ENCODE measurements at regions not wholly inside any gene's neighbourhood (a gene's known extent, or its start where the extent isn't known, plus 50 kb on each side); places are given as distances from the start of the nearest gene placed in this dataset.

GRCh38 chr20:4070323-4071177, 55.2 kb upstream of the RNF24 start:
- intact Hi-C loops (cut with micrococcal nuclease), result no loop called here

DNA sequence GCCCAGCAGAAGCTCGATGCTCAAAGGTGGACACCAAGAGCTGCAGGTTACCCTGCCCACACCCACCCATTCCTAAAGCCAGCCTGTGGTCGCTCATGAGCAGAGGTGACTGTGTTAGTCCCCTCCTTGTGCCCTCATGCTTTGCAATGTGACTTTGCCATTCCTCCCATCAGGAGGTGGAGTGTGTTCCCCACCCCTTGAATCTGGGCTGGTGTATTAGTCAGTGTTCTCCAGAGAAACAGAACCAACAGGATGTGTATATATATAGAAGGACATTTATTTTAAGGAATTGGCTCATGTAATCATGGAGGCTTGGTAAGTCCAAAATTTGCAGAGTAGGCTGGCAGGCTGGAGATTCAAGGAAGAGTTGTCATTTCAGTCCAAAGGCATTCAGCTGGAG, 54.4 kb upstream of the RNF24 start:
- intact Hi-C loops (cut with micrococcal nuclease), result no loop called here

GRCh38 chr20:4068708-4069107, 53.4 kb upstream of the RNF24 start:
- intact Hi-C loops (cut with micrococcal nuclease), result no loop called here

GRCh38 chr20:4067600-4068261, 52.4 kb upstream of the RNF24 start:
- intact Hi-C loops (cut with micrococcal nuclease), result no loop called here

- intact Hi-C loops (cut with micrococcal nuclease), result no loop called here
These were observed 51.2 kb upstream of the RNF24 start for GRCh38 chr20:4066551-4066950.

DNA sequence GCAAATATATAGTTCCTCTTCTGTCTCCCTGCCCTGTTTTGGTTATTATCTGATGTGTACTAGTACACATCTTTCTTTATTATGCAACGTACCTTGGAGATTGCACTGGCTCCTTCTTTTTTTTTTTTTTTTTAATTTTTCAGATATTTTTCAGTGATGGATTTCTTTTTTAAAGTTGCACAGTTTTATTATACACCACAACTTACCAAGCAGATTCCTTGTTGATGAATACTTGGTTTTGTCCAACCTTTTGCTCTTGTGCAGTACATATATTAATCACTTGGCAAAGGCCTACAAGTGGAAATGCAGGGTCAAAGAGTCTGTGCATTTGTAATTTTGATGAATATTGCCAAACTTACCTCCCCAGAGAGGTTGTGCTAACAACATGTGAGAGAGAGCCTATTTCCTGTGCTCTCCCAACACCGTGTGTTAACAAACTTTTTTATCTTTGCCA, 50.1 kb upstream of the RNF24 start:
- intact Hi-C loops (cut with micrococcal nuclease), result no loop called here
